SIG-M5 treated with dmso at 0.1 percent for 504 hours (cell line): ENCODE measurements at regions not wholly inside any gene's neighbourhood (a gene's known extent, or its start where the extent isn't known, plus 50 kb on each side); places are given as distances from the start of the nearest gene placed in this dataset.
"Not testable (repeated sequence)": the region's sequence is repeated elsewhere in the genome, so short reads cannot be mapped to it uniquely, and the experiment has no call there.

Experiments
- DNase-seq: peaks from one replicate; lab custom pipeline; 2025; ENCODE audit not compliant: unreplicated experiment; lab: John Stamatoyannopoulos, UW

DNA sequence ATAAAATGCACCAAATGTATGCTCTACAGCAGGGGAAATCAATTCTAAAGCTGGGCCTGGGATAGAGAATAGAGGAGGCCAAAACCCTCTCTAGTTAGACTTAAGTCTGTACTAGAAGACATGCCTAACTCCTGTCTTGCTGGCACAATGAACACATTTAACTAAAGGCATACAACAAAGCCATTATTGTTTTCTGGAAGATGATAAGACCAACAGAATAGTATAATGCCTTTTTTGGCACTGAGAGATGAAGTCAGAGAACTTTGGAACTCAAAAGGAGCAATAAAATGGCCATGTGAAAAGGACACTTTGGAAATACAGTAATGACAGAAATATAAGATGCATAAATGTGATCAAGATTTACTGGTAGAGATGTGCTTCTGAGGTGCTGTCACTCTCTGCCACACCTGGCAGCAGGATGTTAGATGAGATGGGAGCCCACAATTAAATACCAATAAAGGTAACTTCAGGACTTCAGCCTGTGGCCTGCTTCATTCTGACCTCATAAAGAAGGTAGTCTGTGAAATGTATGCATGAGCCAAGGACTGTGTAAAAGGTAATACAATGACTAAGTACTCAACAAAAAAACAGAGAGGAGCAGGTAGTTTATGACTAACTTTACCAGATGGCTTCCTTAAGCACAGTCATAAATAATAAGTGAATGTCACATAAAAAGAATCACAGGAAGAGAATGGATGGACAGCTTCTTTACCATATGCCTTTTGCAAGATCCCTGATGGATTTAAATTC is 333.4 kb downstream of the BCKDHB start:
- DNase-seq = no peak

DNA sequence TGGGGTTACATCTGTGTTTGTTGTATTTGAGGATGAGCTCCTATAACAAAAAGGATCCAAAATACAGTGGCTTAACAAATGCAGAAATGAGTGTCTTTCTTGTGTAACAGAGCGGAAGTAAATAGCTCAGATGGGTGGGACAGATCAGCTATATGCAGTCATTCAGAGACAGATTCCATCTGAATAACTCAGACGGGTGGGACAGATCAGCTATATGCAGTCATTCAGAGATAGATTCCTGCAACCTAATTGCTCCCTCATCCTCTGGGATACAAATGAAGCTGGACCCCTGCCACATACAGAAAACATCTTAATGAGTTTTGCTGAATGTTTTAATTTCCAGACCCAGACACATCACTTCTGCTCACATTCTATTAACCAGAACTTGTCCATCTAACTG is 332.3 kb downstream of the BCKDHB start:
- no peak for DNase-seq

DNA sequence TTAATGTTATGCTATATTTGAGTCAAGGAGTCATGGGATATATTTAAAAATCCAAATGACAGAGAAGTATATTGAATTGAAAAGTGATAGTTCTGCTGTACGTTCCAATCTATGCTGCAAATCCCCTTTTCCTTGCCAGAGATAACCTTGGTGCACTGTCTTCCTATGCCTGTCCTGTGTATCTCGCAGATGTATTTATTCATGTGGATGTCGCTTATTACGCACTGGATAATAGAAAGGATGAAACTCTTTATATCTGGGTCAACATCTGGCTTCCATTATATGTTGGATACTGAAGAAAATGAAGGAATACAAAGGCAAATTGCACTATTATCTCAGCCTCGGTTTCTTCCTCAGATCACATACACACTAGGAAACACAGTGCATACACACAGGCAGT is 331.3 kb downstream of the BCKDHB start:
- DNase-seq = no peak

DNA sequence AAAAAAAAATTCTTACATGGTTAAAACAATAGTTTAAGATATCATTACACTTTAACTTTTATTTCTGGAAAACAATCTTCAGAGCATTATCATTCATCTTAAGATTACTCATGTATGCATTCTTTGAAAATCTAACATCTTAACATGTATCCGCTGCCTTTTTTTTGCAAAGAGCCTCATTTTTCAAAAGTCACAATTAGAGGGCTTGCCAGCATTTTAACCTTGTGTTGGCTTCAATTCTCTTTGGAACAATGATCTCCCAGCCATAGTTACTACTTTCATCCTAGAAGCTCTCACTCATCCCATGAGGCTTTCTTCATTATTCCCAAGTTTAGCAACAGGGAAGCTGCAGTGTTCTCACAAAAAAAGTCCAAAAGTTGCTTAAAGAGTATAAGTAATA is 330.8 kb downstream of the BCKDHB start:
- DNase-seq = no peak

DNA sequence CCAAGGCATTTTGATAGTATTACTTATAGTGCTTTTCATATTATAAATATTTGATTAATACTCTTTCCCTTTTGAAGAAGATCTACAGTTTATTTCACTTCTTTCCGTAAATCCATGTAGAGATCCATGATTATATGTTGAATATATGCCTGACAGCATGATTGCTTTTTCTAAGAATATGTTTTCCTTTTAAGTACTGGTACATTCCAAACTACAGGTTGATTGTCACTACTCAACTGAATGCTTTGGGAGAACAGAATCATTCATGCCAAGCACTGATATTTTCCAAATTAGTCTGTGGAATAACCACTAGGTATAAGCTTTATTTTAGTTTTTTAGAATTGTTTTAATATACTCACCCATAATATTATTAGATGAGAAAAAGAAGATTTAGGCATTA is 330.2 kb downstream of the BCKDHB start:
- no peak for DNase-seq

DNA sequence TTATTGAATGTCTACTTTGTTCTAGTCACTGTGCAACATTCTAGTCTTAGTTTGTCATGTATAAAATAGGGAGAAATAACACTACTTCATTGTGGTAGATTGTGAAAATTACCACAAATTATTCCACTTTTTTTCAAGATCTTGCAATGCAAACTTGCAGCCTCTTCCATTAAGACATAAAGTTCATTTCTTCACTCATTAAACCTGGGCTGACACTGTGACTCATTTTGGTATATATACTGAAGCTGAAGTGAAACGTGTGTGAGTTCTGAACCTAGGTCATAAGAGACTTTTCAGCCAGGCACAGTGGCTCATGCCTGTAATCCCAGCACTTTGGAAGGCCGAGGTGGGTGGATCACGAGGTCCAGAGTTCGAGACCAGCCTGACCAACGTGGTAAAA is 329.0 kb downstream of the BCKDHB start:
- DNase-seq = no peak

DNA sequence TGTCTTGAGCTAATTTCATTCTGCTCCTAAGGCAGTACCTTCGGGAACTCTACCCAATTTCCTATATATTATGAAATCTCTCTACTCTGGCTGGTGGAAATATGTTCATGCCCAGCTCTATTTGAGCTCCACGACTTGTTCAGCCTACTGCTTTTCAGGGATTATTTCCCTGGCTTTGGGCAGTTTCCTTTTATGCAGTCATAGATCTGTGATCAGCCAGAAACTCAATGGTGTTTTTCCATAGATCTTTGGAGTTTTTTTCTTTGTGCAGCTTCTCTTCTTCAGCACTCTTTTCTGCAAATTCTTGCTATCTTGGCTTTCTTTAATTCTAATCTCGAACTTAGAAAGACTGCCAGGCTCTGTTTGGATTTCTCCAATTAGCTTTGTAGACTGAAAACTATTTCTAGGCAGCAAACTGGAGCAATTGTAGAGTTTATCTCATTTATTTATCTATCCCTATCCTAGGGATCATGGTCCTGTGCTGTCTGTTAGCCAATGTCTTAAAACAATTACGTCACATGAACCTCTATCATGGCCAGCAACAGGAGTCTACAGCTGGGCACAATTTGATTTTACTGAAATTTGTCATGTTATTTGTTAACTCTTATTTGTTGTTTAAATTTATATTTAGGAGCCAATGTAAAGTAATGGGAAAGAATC is 328.4 kb downstream of the BCKDHB start:
- no peak for DNase-seq

DNA sequence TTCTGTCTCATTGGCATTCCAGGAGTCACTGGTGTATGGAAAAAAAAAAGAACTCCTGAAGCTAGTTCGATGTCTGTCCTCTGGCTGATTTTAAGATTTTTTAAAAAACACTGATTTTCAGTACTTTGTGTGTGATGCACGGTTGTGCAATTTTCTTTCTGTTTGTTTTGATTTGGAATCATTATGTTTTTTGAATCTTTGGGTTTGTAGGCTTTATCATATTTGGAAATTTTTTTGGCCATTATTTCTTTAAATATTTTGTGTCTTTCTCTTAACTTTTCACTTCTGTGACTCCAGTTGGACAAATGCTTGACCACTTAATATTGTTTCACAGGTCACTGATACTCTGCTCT is 327.2 kb downstream of the BCKDHB start:
- DNase-seq = no peak

DNA sequence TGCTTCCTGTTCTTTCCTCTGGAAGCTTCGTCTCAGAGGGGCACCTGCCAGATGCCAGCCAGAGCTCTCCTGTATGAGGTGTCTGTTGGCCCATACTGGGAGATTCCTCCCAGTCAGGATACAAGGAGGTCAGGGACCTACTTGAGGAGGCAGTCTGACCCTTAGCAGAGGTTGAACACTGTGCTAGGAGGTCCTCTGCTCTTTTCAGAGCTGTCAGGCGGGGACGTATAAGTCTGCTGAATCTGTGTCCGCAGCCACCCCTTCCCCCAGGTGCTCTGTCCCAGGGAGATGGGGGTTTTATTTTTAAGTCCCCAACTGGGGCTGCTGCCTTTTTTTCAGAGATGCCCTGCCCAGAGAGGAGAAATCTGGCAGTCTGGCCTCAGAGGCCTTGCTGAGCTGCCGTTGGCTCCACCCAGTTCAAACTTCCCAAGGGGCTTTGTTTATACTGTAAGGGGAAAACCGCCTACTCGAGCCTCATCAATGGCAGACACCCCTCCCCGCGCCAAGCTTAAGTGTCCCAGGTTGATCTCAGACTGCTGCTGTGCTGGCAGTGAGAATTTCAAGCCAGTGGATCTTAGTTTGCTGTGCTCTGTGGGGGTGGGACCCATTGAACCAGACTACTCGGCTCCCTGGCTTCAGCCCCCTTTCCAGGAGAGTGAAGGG is 326.7 kb downstream of the BCKDHB start:
- DNase-seq = no peak

DNA sequence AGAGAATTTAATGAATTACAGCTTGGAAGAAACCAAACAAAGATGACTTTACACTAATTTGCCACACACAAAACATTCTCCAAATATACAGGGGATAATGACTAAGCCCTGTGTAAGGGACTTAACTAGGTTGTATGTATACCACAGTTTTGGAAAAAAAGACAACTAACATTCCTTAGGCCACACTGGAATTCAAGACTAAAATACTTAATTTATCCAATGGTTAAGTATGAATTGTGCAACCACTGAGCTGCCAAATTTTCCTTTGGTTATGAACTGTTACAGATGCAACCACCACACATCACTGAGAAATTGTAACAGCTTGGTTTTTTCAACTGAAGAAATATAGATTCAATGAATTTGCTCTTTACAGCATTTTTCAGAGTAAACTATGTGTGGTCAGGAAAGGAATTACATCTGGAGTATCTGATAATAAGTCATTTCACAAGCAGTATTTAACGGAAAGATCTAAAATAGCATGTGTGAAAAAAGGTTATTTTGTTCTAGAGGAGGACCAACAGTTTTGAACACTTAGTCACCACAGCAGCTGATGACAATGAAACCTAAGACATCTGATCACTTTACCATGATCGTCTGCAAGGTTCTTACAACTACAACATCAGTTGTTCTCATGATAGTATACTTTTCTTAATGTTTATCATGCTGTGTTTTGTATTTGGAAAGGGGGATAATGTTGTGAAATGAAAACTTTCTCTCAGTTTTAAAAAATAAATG is 318.8 kb downstream of the BCKDHB start:
- DNase-seq = no peak

DNA sequence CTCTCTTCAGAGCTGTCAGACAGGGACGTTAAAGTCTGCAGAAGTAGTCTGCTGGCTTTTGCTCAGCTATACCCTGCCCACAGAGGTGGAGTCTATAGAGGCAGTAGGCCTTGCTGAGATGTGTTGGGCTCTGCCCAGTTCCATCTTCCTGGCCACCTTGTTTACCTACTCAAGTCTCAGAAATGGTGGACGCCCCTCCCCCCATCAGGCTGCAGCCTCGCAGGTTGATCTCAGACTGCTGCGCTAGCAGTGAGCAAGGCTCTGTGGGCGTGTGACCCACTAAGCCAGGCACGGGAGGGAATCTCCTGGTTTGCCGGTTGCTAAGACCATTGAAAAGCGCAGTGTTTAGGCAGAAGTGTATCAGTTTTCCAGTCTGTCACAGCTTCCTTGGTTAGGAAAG is 305.0 kb downstream of the BCKDHB start:
- DNase-seq = no peak

DNA sequence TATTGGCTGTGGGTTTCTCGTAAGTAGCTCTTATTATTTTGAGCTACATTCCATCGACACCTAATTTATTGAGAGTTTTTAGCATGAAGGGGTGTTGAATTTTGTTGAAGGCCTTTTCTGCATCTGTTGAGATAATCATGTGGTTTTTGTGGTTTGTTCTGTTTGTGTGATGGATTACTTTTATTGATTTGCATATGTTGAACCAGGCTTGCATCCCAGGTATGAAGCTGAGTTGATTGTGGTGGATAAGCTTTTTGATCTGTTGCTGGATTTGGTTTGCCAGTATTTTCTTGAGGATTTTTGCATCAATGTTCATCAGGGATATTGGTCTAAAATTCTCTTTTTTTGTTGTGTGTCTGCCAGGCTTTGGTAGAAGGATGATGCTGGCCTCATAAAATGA is 301.5 kb downstream of the BCKDHB start:
- not testable (repeated sequence) for DNase-seq

DNA sequence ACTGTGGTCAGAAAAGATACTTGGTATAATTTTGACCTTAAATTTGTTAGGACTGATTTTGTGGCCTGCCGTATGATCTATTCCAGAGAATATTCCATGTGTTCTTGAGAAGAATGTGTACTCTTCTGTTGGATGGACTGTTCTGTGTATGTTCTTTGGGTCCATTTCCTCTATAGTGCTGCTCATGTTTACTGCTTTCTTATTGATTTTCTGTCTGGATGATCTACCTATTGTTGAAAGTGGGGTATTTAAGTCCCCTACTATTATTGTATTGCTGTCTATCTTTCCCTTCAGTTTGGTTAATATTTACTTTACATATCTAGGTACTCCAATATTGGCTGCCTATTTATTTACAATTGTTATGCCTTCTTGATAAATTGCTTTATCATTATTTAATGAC is 298.4 kb downstream of the BCKDHB start:
- no peak for DNase-seq

DNA sequence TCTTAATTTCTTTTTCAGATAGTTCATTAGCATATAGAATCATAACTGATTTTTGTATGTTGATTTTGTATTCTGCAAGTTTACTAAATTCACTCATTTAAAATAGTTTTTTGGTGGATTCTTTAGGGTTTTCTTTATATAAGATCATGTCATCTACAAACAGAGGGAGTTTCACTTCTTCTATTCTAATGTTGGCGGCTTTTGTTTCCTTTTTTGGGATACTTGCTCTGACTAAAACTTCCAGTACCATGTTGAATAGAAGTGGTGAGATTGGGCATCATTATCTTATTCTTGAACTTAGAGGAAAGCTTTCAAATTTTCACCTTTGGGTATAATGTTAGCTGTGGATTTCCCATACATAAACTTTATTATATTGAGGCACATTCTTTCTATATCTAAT is 296.9 kb downstream of the BCKDHB start:
- DNase-seq = peak; percentile 7

DNA sequence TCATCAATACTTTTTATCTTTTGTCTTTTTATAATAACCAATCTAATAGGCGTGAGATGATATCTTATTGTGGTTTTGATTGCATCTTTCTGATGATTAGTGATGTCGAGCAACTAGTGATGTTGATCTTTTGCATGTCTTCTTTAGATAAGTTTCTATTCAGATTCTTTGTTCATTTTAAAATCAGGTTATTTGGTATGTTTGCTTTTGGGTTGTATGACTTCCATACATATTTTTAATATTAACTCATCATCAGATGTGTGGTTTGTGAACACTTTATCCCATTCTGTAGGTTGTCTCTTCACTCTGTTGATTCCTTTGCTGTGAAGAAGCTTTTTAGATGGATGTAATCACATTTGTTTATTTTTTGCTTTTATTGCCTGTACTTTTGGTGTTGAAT is 295.8 kb downstream of the BCKDHB start:
- no peak for DNase-seq
